GM12892 (cell line): ENCODE measurements at regions not wholly inside any gene's neighbourhood (a gene's known extent, or its start where the extent isn't known, plus 50 kb on each side); places are given as distances from the start of the nearest gene placed in this dataset.

ENCODE experiments used
- DNase-seq: peaks from one replicate; pipeline ENCODE4 v3.0.0; 2011; ENCODE audit not compliant: insufficient read length
- FAIRE-seq: peaks from 2 replicates; lab custom pipeline; 2011; peaks lifted over from hg19 to GRCh38; lab: Jason Lieb, UNC
- POLR2A ChIP-seq: IDR thresholded peaks from 2 replicates; pipeline ENCODE4 v1.6.1; 2011; ENCODE audit warnings: low read depth, low read length, control low read depth
- POLR2AphosphoS5 ChIP-seq: IDR thresholded peaks from 2 replicates; pipeline ENCODE4 v1.6.1; 2011; ENCODE audit warnings: low read depth, low read length, control low read depth
- TAF1 ChIP-seq: IDR thresholded peaks from 2 replicates; pipeline ENCODE4 v1.6.1; 2011; ENCODE audit warnings: low read depth, mild to moderate bottlenecking, control low read depth, low read length, borderline replicate concordance

GRCh38 chr6:15987569-15987968 lies 141.3 kb upstream of the MYLIP start:
- no peak for TF ChIP-seq POLR2AphosphoS5
- TF ChIP-seq TAF1, result no peak
- TF ChIP-seq POLR2A, result no peak
- DNase-seq (no peak), FAIRE-seq (no peak)

- peak; percentile 38 for FAIRE-seq
- no peak for DNase-seq
- TF ChIP-seq TAF1 (no peak), POLR2A (no peak), POLR2AphosphoS5 (no peak)
Measured at GRCh38 chr6:15986027-15986629, 142.8 kb upstream of the MYLIP start.

- TF ChIP-seq POLR2A (no peak), POLR2AphosphoS5 (no peak), TAF1 (no peak)
- no peak for DNase-seq
- no peak for FAIRE-seq
Measured at GRCh38 chr6:15985379-15985959, 143.4 kb upstream of the MYLIP start.

- FAIRE-seq, result no peak
- TF ChIP-seq POLR2A (no peak), TAF1 (no peak), POLR2AphosphoS5 (no peak)
- DNase-seq, result no peak
Measured at GRCh38 chr6:15981956-15982355, 146.9 kb upstream of the MYLIP start.

- DNase-seq (no peak), FAIRE-seq (peak; percentile 56)
- no peak for TF ChIP-seq POLR2AphosphoS5
Measured at GRCh38 chr6:15980801-15981200, 148.1 kb upstream of the MYLIP start.

- no peak for DNase-seq
- TF ChIP-seq POLR2AphosphoS5 (no peak), POLR2A (no peak), TAF1 (no peak)
- FAIRE-seq, result no peak
Measured at GRCh38 chr6:15978426-15978825, 150.5 kb upstream of the MYLIP start.

GRCh38 chr6:15977050-15977449 lies 151.8 kb upstream of the MYLIP start:
- TF ChIP-seq POLR2A (no peak), POLR2AphosphoS5 (no peak), TAF1 (no peak)
- DNase-seq (no peak), FAIRE-seq (no peak)

GRCh38 chr6:15974817-15975216 lies 154.1 kb upstream of the MYLIP start:
- no peak for TF ChIP-seq TAF1
- TF ChIP-seq POLR2AphosphoS5, result no peak
- TF ChIP-seq POLR2A, result no peak
- no peak for FAIRE-seq
- no peak for DNase-seq

- DNase-seq (no peak), FAIRE-seq (no peak)
- TF ChIP-seq TAF1 (no peak), POLR2A (no peak), POLR2AphosphoS5 (no peak)
Measured at GRCh38 chr6:15970517-15970916, 158.4 kb upstream of the MYLIP start.

- no peak for TF ChIP-seq TAF1
- TF ChIP-seq POLR2AphosphoS5, result no peak
- TF ChIP-seq POLR2A, result no peak
Measured at GRCh38 chr6:15969236-15969778, 159.6 kb upstream of the MYLIP start.

GRCh38 chr6:15968519-15968918 lies 160.4 kb upstream of the MYLIP start:
- DNase-seq (no peak), FAIRE-seq (no peak)
- TF ChIP-seq TAF1 (no peak), POLR2AphosphoS5 (no peak), POLR2A (no peak)

More at GRCh38 chr6:15969236-15969778, 159.6 kb upstream of the MYLIP start:
- DNase-seq, result no peak
- no peak for FAIRE-seq

GRCh38 chr6:15966000-15966520 lies 162.8 kb upstream of the MYLIP start:
- TF ChIP-seq TAF1 (no peak), POLR2A (no peak), POLR2AphosphoS5 (no peak)
- FAIRE-seq, result no peak
- DNase-seq, result no peak
